ENCODE measurements at regions not wholly inside any gene's neighbourhood (a gene's known extent, or its start where the extent isn't known, plus 50 kb on each side); places are given as distances from the start of the nearest gene placed in this dataset.

- Histone ChIP-seq H3K56ac (ENCODE audit: low read length) (no peak overlapping the region), H4K8ac (ENCODE audit: low read depth, low read length) (no peak overlapping the region), H2BK15ac (replicated peaks; ENCODE audit: low read depth) (no peak overlapping the region), H3K27me3 (ENCODE audit: insufficient read depth, low read length, poor library complexity) (no peaks in the 10 kb centered on the region), H3K4me2 (ENCODE audit: low read length) (no peak overlapping the region), H3K4me1 (ENCODE audit: control insufficient read depth, low read depth, low read length) (no peaks in the 10 kb centered on the region), H3K4me3 (ENCODE audit: low read length) (no peak overlapping the region), H2BK120ac (ENCODE audit: low read depth, low read length) (no peak overlapping the region), H3K36me3 (ENCODE audit: control insufficient read depth, insufficient read depth, low read length) (no peaks in the 10 kb centered on the region), H3K79me2 (ENCODE audit: control insufficient read depth, insufficient read depth, low read length) (no peaks in the 10 kb centered on the region), H3K4ac (ENCODE audit: low read depth, low read length) (no peak overlapping the region), H3K79me1 (ENCODE audit: low read length) (no peaks in the 10 kb centered on the region), H3K27ac (ENCODE audit: low read depth, low read length) (no peak overlapping the region), H2BK5ac (ENCODE audit: low read length) (no peak overlapping the region), H3K9ac (ENCODE audit: low read length) (no peak overlapping the region), H4K5ac (ENCODE audit: low read length) (no peak overlapping the region), H3K18ac (ENCODE audit: low read length) (no peak overlapping the region), H2AK5ac (ENCODE audit: low read length) (no peak overlapping the region), H3K23ac (ENCODE audit: low read length) (no peak overlapping the region)
- no CpG with 5 or more reads among the region's 3 CpGs for WGBS (ENCODE audit: extremely low coverage, insufficient coverage, low lambda C conversion rate)
- DNase-seq: peak; percentile 59
Measured at GRCh38 chr2:139177041-139177440, 396.9 kb upstream of the NXPH2 start.

GRCh38 chr2:139175510-139175909, 395.3 kb upstream of the NXPH2 start:
- WGBS (ENCODE audit: extremely low coverage, insufficient coverage, low lambda C conversion rate): no CpG with 5 or more reads among the region's 3 CpGs
- Histone ChIP-seq H3K4me3 (ENCODE audit: low read length) (no peak overlapping the region), H3K36me3 (ENCODE audit: control insufficient read depth, insufficient read depth, low read length) (no peaks in the 10 kb centered on the region), H3K27ac (ENCODE audit: low read depth, low read length) (no peak overlapping the region), H3K27me3 (ENCODE audit: insufficient read depth, low read length, poor library complexity) (no peaks in the 10 kb centered on the region), H3K4me2 (ENCODE audit: low read length) (no peak overlapping the region), H4K5ac (ENCODE audit: low read length) (no peak overlapping the region), H3K79me1 (ENCODE audit: low read length) (no peaks in the 10 kb centered on the region), H2AK5ac (ENCODE audit: low read length) (no peak overlapping the region), H3K18ac (ENCODE audit: low read length) (no peak overlapping the region), H3K4me1 (ENCODE audit: control insufficient read depth, low read depth, low read length) (no peaks in the 10 kb centered on the region), H2BK5ac (ENCODE audit: low read length) (no peak overlapping the region), H3K4ac (ENCODE audit: low read depth, low read length) (no peak overlapping the region), H2BK15ac (replicated peaks; ENCODE audit: low read depth) (no peak overlapping the region), H2BK120ac (ENCODE audit: low read depth, low read length) (no peak overlapping the region), H3K23ac (ENCODE audit: low read length) (no peak overlapping the region), H3K79me2 (ENCODE audit: control insufficient read depth, insufficient read depth, low read length) (no peaks in the 10 kb centered on the region), H4K8ac (ENCODE audit: low read depth, low read length) (no peak overlapping the region), H3K56ac (ENCODE audit: low read length) (no peak overlapping the region), H3K9ac (ENCODE audit: low read length) (no peak overlapping the region)
- DNase-seq: peak; percentile 7

- Histone ChIP-seq H3K79me2 (ENCODE audit: control insufficient read depth, insufficient read depth, low read length) (no peaks in the 10 kb centered on the region), H3K27me3 (ENCODE audit: insufficient read depth, low read length, poor library complexity) (no peaks in the 10 kb centered on the region), H3K4me1 (ENCODE audit: control insufficient read depth, low read depth, low read length) (no peaks in the 10 kb centered on the region), H3K23ac (ENCODE audit: low read length) (no peak overlapping the region), H3K56ac (ENCODE audit: low read length) (no peak overlapping the region), H3K4me2 (ENCODE audit: low read length) (no peak overlapping the region), H2BK15ac (replicated peaks; ENCODE audit: low read depth) (no peak overlapping the region), H3K4ac (ENCODE audit: low read depth, low read length) (no peak overlapping the region), H3K27ac (ENCODE audit: low read depth, low read length) (no peak overlapping the region), H2BK120ac (ENCODE audit: low read depth, low read length) (no peak overlapping the region), H3K9ac (ENCODE audit: low read length) (no peak overlapping the region), H3K79me1 (ENCODE audit: low read length) (no peaks in the 10 kb centered on the region), H4K5ac (ENCODE audit: low read length) (no peak overlapping the region), H3K4me3 (ENCODE audit: low read length) (no peak overlapping the region), H3K36me3 (ENCODE audit: control insufficient read depth, insufficient read depth, low read length) (no peaks in the 10 kb centered on the region), H2AK5ac (ENCODE audit: low read length) (no peak overlapping the region), H2BK5ac (ENCODE audit: low read length) (no peak overlapping the region), H3K18ac (ENCODE audit: low read length) (no peak overlapping the region), H4K8ac (ENCODE audit: low read depth, low read length) (no peak overlapping the region)
- no peak for DNase-seq
- WGBS (ENCODE audit: extremely low coverage, insufficient coverage, low lambda C conversion rate): no CpG with 5 or more reads among the region's 2 CpGs
Measured at GRCh38 chr2:139170406-139170805, 390.2 kb upstream of the NXPH2 start.

GRCh38 chr2:139165601-139166000, 385.4 kb upstream of the NXPH2 start:
- H2AK5ac ChIP-seq (ENCODE audit: low read length): no peak overlapping the region
- no CpG with 5 or more reads among the region's 2 CpGs for WGBS (ENCODE audit: extremely low coverage, insufficient coverage, low lambda C conversion rate)
- H3K23ac ChIP-seq (ENCODE audit: low read length): no peak overlapping the region
- no peak overlapping the region for H3K18ac ChIP-seq (ENCODE audit: low read length)
- no peak overlapping the region for H2BK5ac ChIP-seq (ENCODE audit: low read length)
- no peak overlapping the region for H3K56ac ChIP-seq (ENCODE audit: low read length)
- no peak overlapping the region for H2BK15ac ChIP-seq (replicated peaks; ENCODE audit: low read depth)
- no peak for DNase-seq
- no peaks in the 10 kb centered on the region for H3K79me2 ChIP-seq (ENCODE audit: control insufficient read depth, insufficient read depth, low read length)
- no peak overlapping the region for H3K4ac ChIP-seq (ENCODE audit: low read depth, low read length)
- no peaks in the 10 kb centered on the region for H3K4me1 ChIP-seq (ENCODE audit: control insufficient read depth, low read depth, low read length)
- H3K79me1 ChIP-seq (ENCODE audit: low read length): no peaks in the 10 kb centered on the region
- H3K4me3 ChIP-seq (ENCODE audit: low read length): no peak overlapping the region
- no peaks in the 10 kb centered on the region for H3K36me3 ChIP-seq (ENCODE audit: control insufficient read depth, insufficient read depth, low read length)
- no peak overlapping the region for H3K27ac ChIP-seq (ENCODE audit: low read depth, low read length)
- no peaks in the 10 kb centered on the region for H3K27me3 ChIP-seq (ENCODE audit: insufficient read depth, low read length, poor library complexity)
- H4K8ac ChIP-seq (ENCODE audit: low read depth, low read length): no peak overlapping the region
- H3K9ac ChIP-seq (ENCODE audit: low read length): no peak overlapping the region
- no peak overlapping the region for H2BK120ac ChIP-seq (ENCODE audit: low read depth, low read length)
- H4K5ac ChIP-seq (ENCODE audit: low read length): no peak overlapping the region
- no peak overlapping the region for H3K4me2 ChIP-seq (ENCODE audit: low read length)

GRCh38 chr2:139165041-139165440, 384.9 kb upstream of the NXPH2 start:
- no peak overlapping the region for H2AK5ac ChIP-seq (ENCODE audit: low read length)
- no peaks in the 10 kb centered on the region for H3K27me3 ChIP-seq (ENCODE audit: insufficient read depth, low read length, poor library complexity)
- DNase-seq: no peak
- H3K4me1 ChIP-seq (ENCODE audit: control insufficient read depth, low read depth, low read length): no peaks in the 10 kb centered on the region
- no peak overlapping the region for H3K23ac ChIP-seq (ENCODE audit: low read length)
- no peak overlapping the region for H4K8ac ChIP-seq (ENCODE audit: low read depth, low read length)
- no peaks in the 10 kb centered on the region for H3K36me3 ChIP-seq (ENCODE audit: control insufficient read depth, insufficient read depth, low read length)
- H2BK5ac ChIP-seq (ENCODE audit: low read length): no peak overlapping the region
- no peak overlapping the region for H3K9ac ChIP-seq (ENCODE audit: low read length)
- no peak overlapping the region for H4K5ac ChIP-seq (ENCODE audit: low read length)
- H3K79me1 ChIP-seq (ENCODE audit: low read length): no peaks in the 10 kb centered on the region
- no peak overlapping the region for H3K27ac ChIP-seq (ENCODE audit: low read depth, low read length)
- H3K4ac ChIP-seq (ENCODE audit: low read depth, low read length): no peak overlapping the region
- H3K18ac ChIP-seq (ENCODE audit: low read length): no peak overlapping the region
- no peaks in the 10 kb centered on the region for H3K79me2 ChIP-seq (ENCODE audit: control insufficient read depth, insufficient read depth, low read length)
- H3K56ac ChIP-seq (ENCODE audit: low read length): no peak overlapping the region
- no peak overlapping the region for H2BK15ac ChIP-seq (replicated peaks; ENCODE audit: low read depth)
- H3K4me3 ChIP-seq (ENCODE audit: low read length): no peak overlapping the region
- no peak overlapping the region for H2BK120ac ChIP-seq (ENCODE audit: low read depth, low read length)
- no peak overlapping the region for H3K4me2 ChIP-seq (ENCODE audit: low read length)
- WGBS (ENCODE audit: extremely low coverage, insufficient coverage, low lambda C conversion rate): no CpG with 5 or more reads among the region's 2 CpGs

GRCh38 chr2:139162957-139163356, 382.8 kb upstream of the NXPH2 start:
- no peak overlapping the region for H2BK15ac ChIP-seq (replicated peaks; ENCODE audit: low read depth)
- H3K18ac ChIP-seq (ENCODE audit: low read length): no peak overlapping the region
- no peak overlapping the region for H2AK5ac ChIP-seq (ENCODE audit: low read length)
- H3K79me1 ChIP-seq (ENCODE audit: low read length): no peaks in the 10 kb centered on the region
- H3K4me1 ChIP-seq (ENCODE audit: control insufficient read depth, low read depth, low read length): no peaks in the 10 kb centered on the region
- no peak overlapping the region for H2BK120ac ChIP-seq (ENCODE audit: low read depth, low read length)
- H2BK5ac ChIP-seq (ENCODE audit: low read length): no peak overlapping the region
- no peak overlapping the region for H4K5ac ChIP-seq (ENCODE audit: low read length)
- H3K27ac ChIP-seq (ENCODE audit: low read depth, low read length): no peak overlapping the region
- no peak for DNase-seq
- no peak overlapping the region for H3K9ac ChIP-seq (ENCODE audit: low read length)
- no peaks in the 10 kb centered on the region for H3K36me3 ChIP-seq (ENCODE audit: control insufficient read depth, insufficient read depth, low read length)
- no peak overlapping the region for H4K8ac ChIP-seq (ENCODE audit: low read depth, low read length)
- H3K23ac ChIP-seq (ENCODE audit: low read length): no peak overlapping the region
- no peaks in the 10 kb centered on the region for H3K27me3 ChIP-seq (ENCODE audit: insufficient read depth, low read length, poor library complexity)
- H3K79me2 ChIP-seq (ENCODE audit: control insufficient read depth, insufficient read depth, low read length): no peaks in the 10 kb centered on the region
- WGBS (ENCODE audit: extremely low coverage, insufficient coverage, low lambda C conversion rate): no CpG with 5 or more reads among the region's 1 CpG
- no peak overlapping the region for H3K4me3 ChIP-seq (ENCODE audit: low read length)
- H3K4ac ChIP-seq (ENCODE audit: low read depth, low read length): no peak overlapping the region
- no peak overlapping the region for H3K56ac ChIP-seq (ENCODE audit: low read length)
- H3K4me2 ChIP-seq (ENCODE audit: low read length): no peak overlapping the region
